ENCODE measurements at regions not wholly inside any gene's neighbourhood (a gene's known extent, or its start where the extent isn't known, plus 50 kb on each side); places are given as distances from the start of the nearest gene placed in this dataset.
"Not testable (repeated sequence)": the region's sequence is repeated elsewhere in the genome, so short reads cannot be mapped to it uniquely, and the experiment has no call there.

GRCh38 chr6:168799067-168799466 is 358.1 kb downstream of the SMOC2 start:
- 36 to 52% methylated on average over 5 of the region's 5 CpGs for WGBS, 2 donors
- TF ChIP-seq CTCF (IDR thresholded peaks at IDR 0.05) = no peak
- no peak for TF ChIP-seq POLR2A (IDR thresholded peaks at IDR 0.05)
- intact Hi-C loops (cut with DNase I; ENCODE audit: low total_unique reads) = no loop called here
- no peak for DNase-seq (ENCODE audit: low spot score in 2 of 2)
- no peak overlapping the region for H3K4me3 ChIP-seq (ENCODE audit: low read depth, poor library complexity, severe bottlenecking)

- no peak for TF ChIP-seq CTCF (IDR thresholded peaks at IDR 0.05)
- no peak for DNase-seq (ENCODE audit: low spot score in 2 of 2)
- 84 to 98% methylated on average over 4 of the region's 8 CpGs for WGBS, 2 donors
- H3K4me3 ChIP-seq (ENCODE audit: low read depth, poor library complexity, severe bottlenecking) = no peak overlapping the region
- intact Hi-C loops (cut with DNase I; ENCODE audit: low total_unique reads) = no loop called here
Observed at GRCh38 chr6:168796106-168796505, 355.1 kb downstream of the SMOC2 start.

GRCh38 chr6:168795611-168796010 is 354.6 kb downstream of the SMOC2 start:
- intact Hi-C loops (cut with DNase I; ENCODE audit: low total_unique reads); H3K4me3 ChIP-seq (ENCODE audit: low read depth, poor library complexity, severe bottlenecking); DNase-seq (ENCODE audit: low spot score in 2 of 2): not testable (repeated sequence)
- WGBS, 2 donors = 81 to 89% methylated on average over 9 of the region's 12 CpGs

- intact Hi-C loops (cut with DNase I; ENCODE audit: low total_unique reads) = no loop called here
- TF ChIP-seq CTCF (IDR thresholded peaks at IDR 0.05) = no peak
- WGBS, 2 donors = 82 to 85% methylated on average over 12 of the region's 12 CpGs
- DNase-seq (ENCODE audit: low spot score in 2 of 2) = no peak
- H3K4me3 ChIP-seq (ENCODE audit: low read depth, poor library complexity, severe bottlenecking) = no peak overlapping the region
Observed at GRCh38 chr6:168794491-168794890, 353.5 kb downstream of the SMOC2 start.

- no peak overlapping the region for H3K4me3 ChIP-seq (ENCODE audit: low read depth, poor library complexity, severe bottlenecking)
- WGBS, 2 donors = 73 to 90% methylated on average over 6 of the region's 6 CpGs
- intact Hi-C loops (cut with DNase I; ENCODE audit: low total_unique reads) = no loop called here
- TF ChIP-seq POLR2A (IDR thresholded peaks at IDR 0.05) = no peak
- no peak for TF ChIP-seq CTCF (IDR thresholded peaks at IDR 0.05)
- DNase-seq (ENCODE audit: low spot score in 2 of 2) = no peak
Observed at GRCh38 chr6:168793649-168794048, 352.7 kb downstream of the SMOC2 start.

GRCh38 chr6:168791917-168792316 is 350.9 kb downstream of the SMOC2 start:
- intact Hi-C loops (cut with DNase I; ENCODE audit: low total_unique reads) = no loop called here
- 90 to 91% methylated on average over 4 of the region's 4 CpGs for WGBS, 2 donors
- H3K4me3 ChIP-seq (ENCODE audit: low read depth, poor library complexity, severe bottlenecking) = no peak overlapping the region
- no peak for TF ChIP-seq POLR2A (IDR thresholded peaks at IDR 0.05)
- no peak for TF ChIP-seq CTCF (IDR thresholded peaks at IDR 0.05)
- no peak for DNase-seq (ENCODE audit: low spot score in 2 of 2)
